Uterus (tissue), 2 donors: ENCODE measurements at regions not wholly inside any gene's neighbourhood (a gene's known extent, or its start where the extent isn't known, plus 50 kb on each side); places are given as distances from the start of the nearest gene placed in this dataset.

Source experiments
- CTCF ChIP-seq, 4 experiments: fragments of 200-600 bp in 2 of 4; fragments of 450-650 bp in 2 of 4; sonication (generic) in 2 of 4; IDR thresholded peaks; one replicate each; pipeline ENCODE4 v1.5.1; 2016 to 2019; ENCODE audit warnings: antibody characterized with exemption in 4 of 4, mild to moderate bottlenecking in 2 of 4, moderate library complexity in 1 of 4
- POLR2A ChIP-seq, 2 donors: fragments of 450-650 bp; IDR thresholded peaks; one replicate each; pipeline ENCODE4 v1.6.1; 2016; ENCODE audit warnings: antibody characterized with exemption in 2 of 2, mild to moderate bottlenecking in 1 of 2, moderate library complexity in 1 of 2

GRCh38 chr11:97610000-97610399 lies 1220.2 kb downstream of the JRKL start:
- no peak for TF ChIP-seq CTCF (IDR thresholded peaks at IDR 0.05)
- no peak for TF ChIP-seq POLR2A (IDR thresholded peaks at IDR 0.05)
